ENCODE measurements at regions not wholly inside any gene's neighbourhood (a gene's known extent, or its start where the extent isn't known, plus 50 kb on each side); places are given as distances from the start of the nearest gene placed in this dataset.

DNA sequence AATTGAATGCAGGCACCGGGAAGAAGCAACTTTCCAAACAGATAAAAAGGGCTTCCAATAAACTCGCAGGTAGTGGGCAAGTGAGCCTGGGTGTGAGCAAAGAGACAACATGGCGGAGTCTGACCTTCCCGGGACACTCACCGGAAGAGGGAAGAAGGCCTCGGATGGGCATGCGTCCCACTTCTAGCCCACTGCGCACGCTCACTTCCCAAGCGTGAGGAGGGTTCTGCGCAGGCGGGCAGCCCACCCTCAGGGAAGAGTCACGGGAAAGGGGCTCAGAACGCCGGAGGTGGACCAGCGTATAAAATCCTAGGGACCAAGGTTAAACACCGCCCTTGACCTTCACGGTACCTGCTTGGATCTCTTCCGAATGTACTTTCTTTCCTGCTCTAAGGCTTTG is 95.5 kb upstream of the AFDN start:
- Histone ChIP-seq H3K9ac (ENCODE audit: low read depth in 2 of 2, low read length in 2 of 2) (no peak overlapping the region), H3K4me3 (no peak overlapping the region), H3K9me3 (no peaks in the 10 kb centered on the region), H3K27ac (no peak overlapping the region), H3K36me3 (no peaks in the 10 kb centered on the region), H3K27me3 (no peaks in the 10 kb centered on the region), H3K4me1 (no peaks in the 10 kb centered on the region)
- intact Hi-C loops (cut with DNase I) = no loop called here
- TF ChIP-seq, protein P1, sequence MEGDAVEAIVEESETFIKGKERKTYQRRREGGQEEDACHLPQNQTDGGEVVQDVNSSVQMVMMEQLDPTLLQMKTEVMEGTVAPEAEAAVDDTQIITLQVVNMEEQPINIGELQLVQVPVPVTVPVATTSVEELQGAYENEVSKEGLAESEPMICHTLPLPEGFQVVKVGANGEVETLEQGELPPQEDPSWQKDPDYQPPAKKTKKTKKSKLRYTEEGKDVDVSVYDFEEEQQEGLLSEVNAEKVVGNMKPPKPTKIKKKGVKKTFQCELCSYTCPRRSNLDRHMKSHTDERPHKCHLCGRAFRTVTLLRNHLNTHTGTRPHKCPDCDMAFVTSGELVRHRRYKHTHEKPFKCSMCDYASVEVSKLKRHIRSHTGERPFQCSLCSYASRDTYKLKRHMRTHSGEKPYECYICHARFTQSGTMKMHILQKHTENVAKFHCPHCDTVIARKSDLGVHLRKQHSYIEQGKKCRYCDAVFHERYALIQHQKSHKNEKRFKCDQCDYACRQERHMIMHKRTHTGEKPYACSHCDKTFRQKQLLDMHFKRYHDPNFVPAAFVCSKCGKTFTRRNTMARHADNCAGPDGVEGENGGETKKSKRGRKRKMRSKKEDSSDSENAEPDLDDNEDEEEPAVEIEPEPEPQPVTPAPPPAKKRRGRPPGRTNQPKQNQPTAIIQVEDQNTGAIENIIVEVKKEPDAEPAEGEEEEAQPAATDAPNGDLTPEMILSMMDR (IDR thresholded peaks at IDR 0.05) = no peak
- DNase-seq = no peak

DNA sequence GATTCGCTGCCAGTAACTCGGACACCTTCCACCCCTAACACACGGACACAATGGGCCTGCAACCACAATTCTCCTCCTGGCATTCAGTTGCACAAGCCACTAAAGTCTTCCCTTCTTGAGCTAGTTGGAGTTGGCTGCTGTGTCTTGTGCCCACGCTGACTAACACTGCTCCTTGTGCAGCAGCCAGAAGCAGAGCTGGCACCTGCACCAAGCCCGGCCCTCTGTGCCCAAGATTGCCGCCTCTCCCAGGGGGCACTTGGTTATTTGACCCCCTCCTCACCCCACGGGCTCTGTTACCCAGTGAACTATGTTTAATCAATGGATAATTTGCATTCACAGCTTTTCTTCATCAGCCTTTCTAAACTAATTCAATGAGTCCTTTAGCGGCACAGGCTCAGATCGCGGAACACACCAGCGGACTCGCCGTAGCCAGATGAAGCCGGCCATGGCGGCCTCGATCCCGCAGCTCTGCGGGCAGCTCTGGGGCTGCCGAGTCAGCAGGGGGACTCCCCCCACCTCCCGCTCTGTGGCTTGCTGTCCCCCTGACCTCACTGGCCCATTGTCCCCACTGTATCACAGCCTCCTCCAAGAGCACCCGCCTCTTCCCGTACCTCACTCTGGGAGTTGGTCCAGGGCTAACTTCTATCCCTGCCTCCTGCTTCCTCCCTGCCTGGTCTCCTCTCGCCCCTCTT is 94.8 kb upstream of the AFDN start:
- Histone ChIP-seq H3K27me3 (no peaks in the 10 kb centered on the region), H3K9me3 (no peaks in the 10 kb centered on the region), H3K27ac (no peak overlapping the region), H3K9ac (ENCODE audit: low read depth in 2 of 2, low read length in 2 of 2) (no peak overlapping the region), H3K36me3 (no peaks in the 10 kb centered on the region), H3K4me1 (no peaks in the 10 kb centered on the region), H3K4me3 (no peak overlapping the region)
- TF ChIP-seq, protein P1 (IDR thresholded peaks at IDR 0.05) = no peak
- intact Hi-C loops (cut with DNase I) = no loop called here
- no peak for DNase-seq

DNA sequence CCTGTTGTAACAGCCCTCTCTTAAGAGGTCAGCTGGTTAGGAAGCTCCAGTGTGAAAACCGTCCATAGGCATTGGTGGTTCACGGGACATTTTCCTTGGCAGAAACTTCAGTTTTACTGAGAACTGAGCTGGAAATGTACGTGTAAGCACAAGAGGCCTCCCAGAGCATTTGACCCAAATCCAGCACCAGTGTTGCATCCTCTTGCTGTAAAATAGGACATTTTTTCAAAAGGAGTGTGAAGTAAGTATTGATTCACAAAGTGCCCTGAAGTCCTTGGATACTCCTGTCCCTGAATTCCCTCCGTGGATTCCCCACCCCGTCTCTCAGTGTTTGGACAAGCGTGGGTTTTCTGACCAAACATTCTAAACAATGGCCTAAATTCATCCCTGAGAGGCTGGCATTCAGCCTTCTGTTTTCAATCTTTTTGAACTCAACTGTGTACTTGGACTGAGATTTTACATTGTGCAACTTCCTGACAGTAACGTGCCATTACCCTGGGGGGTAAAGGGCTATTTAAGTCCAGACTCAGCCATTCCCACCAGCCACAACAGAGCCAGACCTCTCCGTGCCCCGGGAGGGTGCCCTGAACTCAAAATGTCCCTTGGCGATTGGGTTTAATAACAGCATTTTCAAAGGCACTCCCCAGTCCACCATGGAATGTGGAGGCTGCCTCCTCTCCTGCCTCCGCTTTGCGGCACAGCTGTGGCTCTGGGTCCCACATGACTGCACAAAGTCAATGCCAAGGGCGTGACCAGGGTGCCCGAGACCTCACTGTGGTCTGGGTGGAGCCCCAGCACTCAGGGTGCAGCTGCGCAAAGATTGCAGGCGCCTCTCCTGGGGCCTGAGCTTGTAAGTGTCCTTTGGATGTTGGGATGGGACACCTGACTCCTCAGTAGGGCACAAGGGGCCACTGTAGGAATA is 92.7 kb upstream of the AFDN start:
- no peaks in the 10 kb centered on the region for H3K27me3 ChIP-seq
- no peaks in the 10 kb centered on the region for H3K4me1 ChIP-seq
- H3K9ac ChIP-seq (ENCODE audit: low read depth in 2 of 2, low read length in 2 of 2) = no peak overlapping the region
- TF ChIP-seq, protein P1 (IDR thresholded peaks at IDR 0.05) = no peak
- H3K9me3 ChIP-seq = no peaks in the 10 kb centered on the region
- intact Hi-C loops (cut with DNase I) = no loop called here
- no peaks in the 10 kb centered on the region for H3K36me3 ChIP-seq
- H3K27ac ChIP-seq = no peak overlapping the region
- DNase-seq = no peak
- H3K4me3 ChIP-seq = no peak overlapping the region

DNA sequence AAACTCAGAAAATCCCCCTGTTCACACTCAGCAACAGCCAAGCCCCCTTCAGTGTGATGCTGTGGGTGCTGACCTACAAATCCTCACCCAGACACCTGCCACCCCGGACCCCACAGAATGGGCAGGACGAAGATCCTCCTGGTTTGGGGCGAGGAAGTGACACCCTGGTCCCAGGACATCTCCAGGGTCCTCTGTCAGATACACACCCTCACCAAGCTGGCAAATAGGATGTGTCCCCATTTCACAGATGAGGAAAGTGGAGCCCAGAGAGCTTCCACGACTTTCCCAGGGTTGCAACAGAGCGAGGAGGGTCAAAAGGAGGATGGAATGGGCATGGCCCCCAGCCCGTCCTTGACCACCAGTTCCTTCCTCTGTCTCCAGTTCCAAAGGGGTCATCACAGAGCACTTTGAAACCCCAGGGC is 92.0 kb upstream of the AFDN start:
- Histone ChIP-seq H3K36me3 (no peaks in the 10 kb centered on the region), H3K4me1 (no peaks in the 10 kb centered on the region), H3K27me3 (no peaks in the 10 kb centered on the region), H3K4me3 (no peak overlapping the region), H3K9me3 (no peaks in the 10 kb centered on the region), H3K9ac (ENCODE audit: low read depth in 2 of 2, low read length in 2 of 2) (no peak overlapping the region), H3K27ac (no peak overlapping the region)
- TF ChIP-seq, protein P1 (IDR thresholded peaks at IDR 0.05) = no peak
- DNase-seq = no peak
- intact Hi-C loops (cut with DNase I) = no loop called here

DNA sequence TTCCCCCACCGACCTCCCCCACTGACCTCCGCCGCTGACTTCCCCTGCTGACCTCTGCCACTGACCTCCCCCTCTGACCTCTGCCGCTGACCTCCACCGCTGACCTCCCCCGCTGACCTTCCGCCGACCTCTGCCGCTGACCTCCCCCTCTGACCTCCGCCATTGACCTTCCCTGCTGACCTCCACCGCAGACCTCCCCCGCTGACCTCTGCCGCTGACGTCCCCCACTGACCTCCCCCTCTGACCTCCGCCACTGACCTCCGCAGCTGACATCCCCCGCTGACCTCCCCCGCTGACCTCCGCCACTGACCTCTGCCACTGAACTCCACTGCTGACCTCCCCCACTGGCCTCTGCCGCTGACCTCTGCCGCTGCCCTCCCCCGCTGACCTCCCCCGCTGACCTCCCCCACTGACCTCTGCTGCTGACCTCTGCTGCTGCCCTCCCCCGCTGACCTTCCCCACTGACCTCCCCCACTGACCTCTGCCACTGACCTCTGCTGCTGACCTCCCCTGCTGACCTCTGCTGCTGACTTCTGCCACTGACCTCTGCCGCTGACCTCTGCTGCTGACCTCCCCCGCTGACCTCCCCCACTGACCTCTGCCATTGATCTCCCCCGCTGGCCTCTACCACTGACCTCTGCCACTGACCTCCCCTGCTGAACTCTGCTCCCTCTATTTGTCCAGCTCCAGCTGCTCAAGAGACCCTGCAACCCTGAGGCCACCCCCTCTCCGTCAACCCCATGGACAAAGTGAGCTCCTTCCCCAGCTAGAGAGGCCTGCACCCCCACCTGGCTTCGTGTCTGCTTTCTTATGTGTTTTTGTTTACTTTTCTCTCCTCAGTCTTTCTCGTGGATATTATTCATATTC is 91.4 kb upstream of the AFDN start:
- Histone ChIP-seq H3K27ac (no peak overlapping the region), H3K4me3 (no peak overlapping the region), H3K4me1 (no peaks in the 10 kb centered on the region), H3K9ac (ENCODE audit: low read depth in 2 of 2, low read length in 2 of 2) (no peak overlapping the region), H3K36me3 (no peaks in the 10 kb centered on the region), H3K27me3 (no peaks in the 10 kb centered on the region), H3K9me3 (no peaks in the 10 kb centered on the region)
- intact Hi-C loops (cut with DNase I) = no loop called here
- DNase-seq = no peak
- TF ChIP-seq, protein P1 (IDR thresholded peaks at IDR 0.05) = no peak

All from colonic mucosa (tissue), 4 donors.